Neural progenitor cell (in vitro differentiated cells): ENCODE measurements at regions not wholly inside any gene's neighbourhood (a gene's known extent, or its start where the extent isn't known, plus 50 kb on each side); places are given as distances from the start of the nearest gene placed in this dataset.

ENCODE experiments used
- DNase-seq: peaks from one replicate; pipeline ENCODE4 v3.0.0-alpha.2; 2016; ENCODE audit warnings: low spot score
- H2AFZ ChIP-seq: fragments of 200-600 bp; sonication (generic); replicated peaks from 2 replicates; pipeline ENCODE4 v1.6.1; 2016; ENCODE audit warnings: antibody characterized with exemption
- H3F3A ChIP-seq: fragments of 200-600 bp; sonication (generic); 2 replicates; pipeline ENCODE4 v1.6.1; 2016; ENCODE audit warnings: antibody characterized with exemption, low read depth
- H3K27ac ChIP-seq: fragments of 200-600 bp; sonication (generic); 2 replicates; pipeline ENCODE4 v1.5.1; 2016; ENCODE audit warnings: mild to moderate bottlenecking
- H3K27me3 ChIP-seq: fragments of 200-600 bp; sonication (generic); 2 replicates; pipeline ENCODE4 v1.6.1; 2016; ENCODE audit warnings: mild to moderate bottlenecking, moderate library complexity
- H3K36me3 ChIP-seq: fragments of 200-600 bp; sonication (generic); 2 replicates; pipeline ENCODE4 v1.5.1; 2016
- H3K4me1 ChIP-seq: fragments of 200-600 bp; sonication (generic); 2 replicates; pipeline ENCODE4 v1.6.1; 2016; ENCODE audit warnings: mixed run types
- H3K4me2 ChIP-seq: fragments of 200-600 bp; sonication (generic); 2 replicates; pipeline ENCODE4 v1.6.1; 2016
- H3K4me3 ChIP-seq: fragments of 200-600 bp; sonication (generic); 2 replicates; pipeline ENCODE4 v1.5.1; 2016
- H3K79me2 ChIP-seq: fragments of 200-600 bp; sonication (generic); 2 replicates; pipeline ENCODE4 v1.6.1; 2016; ENCODE audit warnings: low read depth
- H3K9ac ChIP-seq: fragments of 200-600 bp; sonication (generic); 2 replicates; pipeline ENCODE4 v1.6.1; 2016
- H3K9me3 ChIP-seq: fragments of 200-600 bp; sonication (generic); 2 replicates; pipeline ENCODE4 v1.5.1; 2016; ENCODE audit warnings: low read depth
- H4K20me1 ChIP-seq: fragments of 200-600 bp; sonication (generic); 2 replicates; pipeline ENCODE4 v1.6.1; 2016; ENCODE audit warnings: low read depth
- H3K27ac Mint-ChIP-seq: 3 replicates; pipeline ENCODE4 v1.8.0; 2021; ENCODE audit warnings: mixed read lengths
- H3K27me3 Mint-ChIP-seq: 2 replicates; pipeline ENCODE4 v1.8.0; 2022; ENCODE audit warnings: low read depth, mild to moderate bottlenecking, inconsistent platforms, moderate library complexity, mixed read lengths; ENCODE audit not compliant: insufficient read depth
- H3K36me3 Mint-ChIP-seq: 3 replicates; pipeline ENCODE4 v1.8.0; 2021; ENCODE audit warnings: mixed read lengths
- H3K4me1 Mint-ChIP-seq: 3 replicates; pipeline ENCODE4 v1.8.0; 2021; ENCODE audit warnings: mixed read lengths
- H3K4me3 Mint-ChIP-seq: 3 replicates; pipeline ENCODE4 v1.8.0; 2021; ENCODE audit warnings: mild to moderate bottlenecking, moderate library complexity, mixed read lengths
- H3K9me3 Mint-ChIP-seq: 3 replicates; pipeline ENCODE4 v1.8.0; 2020; ENCODE audit warnings: mixed read lengths
- CTCF ChIP-seq: fragments of 200-600 bp; sonication (generic); IDR thresholded peaks from 2 replicates; pipeline ENCODE4 v1.5.1; 2017; ENCODE audit warnings: antibody characterized with exemption, mild to moderate bottlenecking
- EZH2 ChIP-seq: fragments of 200-600 bp; sonication (generic); IDR thresholded peaks from 2 replicates; pipeline ENCODE4 v1.6.1; 2017; ENCODE audit warnings: antibody characterized with exemption, mild to moderate bottlenecking, moderate library complexity
- EZH2phosphoT487 ChIP-seq: fragments of 200-600 bp; sonication (generic); IDR thresholded peaks from 2 replicates; pipeline ENCODE4 v1.6.1; 2017; ENCODE audit warnings: antibody characterized with exemption

DNA sequence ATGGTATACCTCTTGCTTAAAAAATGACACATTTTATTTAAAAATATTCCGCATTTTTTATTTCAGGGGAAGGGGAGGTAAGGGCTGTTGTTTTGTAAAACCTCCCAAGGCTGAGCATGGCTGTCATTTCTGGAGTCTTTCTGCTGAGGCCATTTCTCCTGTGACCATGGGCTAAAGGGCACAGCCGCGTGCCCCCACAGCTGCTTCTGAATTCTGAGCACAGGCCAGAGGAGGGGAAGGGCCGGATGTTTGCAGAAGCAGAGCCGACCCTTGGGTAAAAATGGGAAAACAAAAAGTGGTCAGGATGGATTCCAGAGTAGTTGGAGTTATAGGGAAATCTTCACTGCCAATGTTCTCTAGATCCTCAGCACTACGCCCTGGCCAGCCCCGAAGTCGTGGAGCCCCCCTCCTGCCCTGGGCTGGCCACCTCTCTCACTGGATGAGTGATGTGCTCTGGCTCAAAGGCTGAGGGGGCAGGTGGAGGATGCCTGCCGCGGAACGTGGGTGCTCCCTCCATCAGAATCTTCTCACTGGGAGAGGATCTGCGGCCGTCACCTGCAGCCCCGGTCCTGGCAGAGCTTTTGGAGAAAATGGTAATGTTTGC is 131.3 kb upstream of the ZEB1 start:
- Histone ChIP-seq H3K9ac (no peak overlapping the region), H3K4me3 (no peak overlapping the region), H2AFZ (no peak overlapping the region), H3K79me2 (no peaks in the 10 kb centered on the region), H3K36me3 (no peaks in the 10 kb centered on the region), H3K4me2 (no peak overlapping the region), H3K27ac (no peak overlapping the region), H3K27me3 (no peaks in the 10 kb centered on the region), H4K20me1 (no peaks in the 10 kb centered on the region), H3K4me1 (peaks cover 7% of the 10 kb centered on the region), H3K9me3 (no peaks in the 10 kb centered on the region), H3F3A (no peaks in the 10 kb centered on the region)
- Mint-ChIP-seq H3K36me3 (no peaks in the 10 kb centered on the region), H3K27ac (peak overlapping the region; percentile 60), H3K27me3 (peaks cover 2% of the 10 kb centered on the region), H3K9me3 (peaks cover 5% of the 10 kb centered on the region), H3K4me3 (no peak overlapping the region), H3K4me1 (peaks cover 16% of the 10 kb centered on the region)
- TF ChIP-seq EZH2, result no peak
- TF ChIP-seq CTCF, result no peak
- TF ChIP-seq EZH2phosphoT487, result no peak
- DNase-seq, result no peak

- Histone ChIP-seq H3K9ac (no peak overlapping the region), H3K9me3 (no peaks in the 10 kb centered on the region), H3F3A (no peaks in the 10 kb centered on the region), H3K27me3 (no peaks in the 10 kb centered on the region), H3K36me3 (no peaks in the 10 kb centered on the region), H2AFZ (no peak overlapping the region), H3K4me3 (no peak overlapping the region), H3K27ac (no peak overlapping the region), H3K79me2 (no peaks in the 10 kb centered on the region), H4K20me1 (no peaks in the 10 kb centered on the region), H3K4me1 (peaks cover 7% of the 10 kb centered on the region), H3K4me2 (no peak overlapping the region)
- H3K36me3 Mint-ChIP-seq, result no peaks in the 10 kb centered on the region
- no peak for TF ChIP-seq EZH2phosphoT487
- TF ChIP-seq EZH2, result no peak
- TF ChIP-seq CTCF, result no peak
- peaks cover 21% of the 10 kb centered on the region for H3K4me1 Mint-ChIP-seq
- peaks cover 2% of the 10 kb centered on the region for H3K27me3 Mint-ChIP-seq
- H3K4me3 Mint-ChIP-seq, result no peak overlapping the region
- no peak overlapping the region for H3K27ac Mint-ChIP-seq
- DNase-seq, result no peak
- H3K9me3 Mint-ChIP-seq, result peaks cover 5% of the 10 kb centered on the region
These were observed 130.1 kb upstream of the ZEB1 start for GRCh38 chr10:31188792-31189406.

GRCh38 chr10:31190488-31190887 is 128.5 kb upstream of the ZEB1 start:
- Mint-ChIP-seq H3K4me1 (peaks cover 21% of the 10 kb centered on the region), H3K36me3 (no peaks in the 10 kb centered on the region), H3K27me3 (peaks cover 2% of the 10 kb centered on the region), H3K9me3 (peaks cover 5% of the 10 kb centered on the region), H3K4me3 (no peak overlapping the region), H3K27ac (no peak overlapping the region)
- no peaks in the 10 kb centered on the region for H3F3A ChIP-seq
- H3K9ac ChIP-seq, result no peak overlapping the region
- peaks cover 7% of the 10 kb centered on the region for H3K4me1 ChIP-seq
- TF ChIP-seq CTCF, result no peak
- TF ChIP-seq EZH2, result no peak
- no peak for TF ChIP-seq EZH2phosphoT487
- H4K20me1 ChIP-seq, result no peaks in the 10 kb centered on the region
- H3K27me3 ChIP-seq, result no peaks in the 10 kb centered on the region
- H3K79me2 ChIP-seq, result no peaks in the 10 kb centered on the region
- no peaks in the 10 kb centered on the region for H3K36me3 ChIP-seq
- H3K4me2 ChIP-seq, result no peak overlapping the region
- H3K9me3 ChIP-seq, result no peaks in the 10 kb centered on the region
- no peak for DNase-seq
- H3K27ac ChIP-seq, result no peak overlapping the region
- no peak overlapping the region for H2AFZ ChIP-seq
- no peak overlapping the region for H3K4me3 ChIP-seq
